Erythroblast (primary cell): ENCODE measurements at regions not wholly inside any gene's neighbourhood (a gene's known extent, or its start where the extent isn't known, plus 50 kb on each side); places are given as distances from the start of the nearest gene placed in this dataset.

Experiments
- DNase-seq, 2 experiments: peaks; one replicate each; lab custom pipeline; 2025; lab: John Stamatoyannopoulos, UW
- GATA1 ChIP-seq: IDR thresholded peaks from 2 replicates; pipeline ENCODE4 v1.6.1; 2011; ENCODE audit warnings: low read depth, mild to moderate bottlenecking, control low read depth, low read length, moderate library complexity
- POLR2A ChIP-seq: IDR thresholded peaks from 2 replicates; pipeline ENCODE4 v1.6.1; 2011; ENCODE audit warnings: mild to moderate bottlenecking, low read length

GRCh38 chr3:10555263-10555662 is 49.9 kb upstream of the ATP2B2 start:
- DNase-seq, result no peak

DNA sequence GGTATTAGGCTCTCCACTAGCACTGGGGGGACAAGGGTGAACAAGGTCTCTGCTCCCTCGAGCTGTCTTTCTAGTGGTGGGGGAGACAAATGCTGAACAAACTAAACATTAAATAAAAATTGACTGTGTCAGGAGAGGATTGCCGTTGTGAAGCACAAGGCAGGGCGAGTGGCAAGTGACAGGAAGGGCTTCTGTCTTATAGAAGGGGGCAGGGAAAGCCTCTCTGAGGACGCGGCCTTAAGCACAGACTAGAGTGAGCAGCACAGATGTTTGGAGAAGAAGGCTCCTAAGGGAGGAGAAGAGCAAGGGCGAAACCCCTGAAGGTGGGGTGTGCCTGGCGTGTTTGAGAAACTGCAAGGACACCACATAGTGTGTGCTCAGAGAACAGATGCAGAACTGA is 50.9 kb upstream of the ATP2B2 start:
- TF ChIP-seq POLR2A (no peak), GATA1 (no peak)
- no peak for DNase-seq

More at GRCh38 chr3:10555263-10555662, 49.9 kb upstream of the ATP2B2 start:
- TF ChIP-seq GATA1, result no peak
- TF ChIP-seq POLR2A, result no peak

- DNase-seq, result no peak
- TF ChIP-seq GATA1 (no peak), POLR2A (no peak)
Measured at GRCh38 chr3:10557250-10557649, 51.9 kb upstream of the ATP2B2 start.

- no peak for TF ChIP-seq POLR2A
- no peak for TF ChIP-seq GATA1
- no peak for DNase-seq
Measured at GRCh38 chr3:10557781-10558373, 52.5 kb upstream of the ATP2B2 start.

GRCh38 chr3:10558736-10559135 is 53.4 kb upstream of the ATP2B2 start:
- TF ChIP-seq GATA1 (no peak), POLR2A (no peak)
- no peak for DNase-seq

GRCh38 chr3:10560060-10560861 is 54.9 kb upstream of the ATP2B2 start:
- DNase-seq, result no peak
- no peak for TF ChIP-seq GATA1
- TF ChIP-seq POLR2A, result no peak

GRCh38 chr3:10561162-10561945 is 56.0 kb upstream of the ATP2B2 start:
- TF ChIP-seq POLR2A, result no peak
- TF ChIP-seq GATA1, result no peak
- DNase-seq, result no peak

DNA sequence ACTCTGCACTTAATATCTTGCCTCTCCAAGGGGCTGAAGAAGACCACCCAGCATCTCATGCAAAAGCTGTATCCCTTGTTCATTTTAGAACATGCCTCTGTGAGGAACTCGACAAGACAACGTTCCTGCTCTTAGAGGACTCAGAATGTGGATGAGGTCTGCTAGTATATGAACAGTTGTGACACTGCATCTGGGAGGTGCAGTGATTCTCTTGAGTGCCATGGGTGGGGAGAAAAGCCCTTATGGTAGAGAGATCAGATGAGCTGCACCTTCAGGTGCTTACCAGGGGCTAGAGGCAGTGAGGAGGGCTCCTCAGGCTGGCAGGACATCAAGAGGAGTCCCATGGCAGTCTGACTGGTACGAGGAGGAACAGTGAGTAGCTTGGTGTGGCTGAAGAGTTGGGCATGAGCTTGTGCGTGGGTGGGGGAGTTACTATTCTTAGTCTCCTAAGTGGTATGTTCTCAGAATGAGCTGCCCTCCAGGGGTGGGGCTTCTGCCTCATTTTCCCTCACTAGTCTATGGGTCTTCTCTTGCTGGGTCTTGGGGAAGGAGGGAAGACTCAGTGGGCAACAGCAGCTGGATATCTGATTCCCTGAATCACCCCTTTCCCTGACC is 56.7 kb upstream of the ATP2B2 start:
- DNase-seq, result no peak
- TF ChIP-seq POLR2A, result no peak
- no peak for TF ChIP-seq GATA1

DNA sequence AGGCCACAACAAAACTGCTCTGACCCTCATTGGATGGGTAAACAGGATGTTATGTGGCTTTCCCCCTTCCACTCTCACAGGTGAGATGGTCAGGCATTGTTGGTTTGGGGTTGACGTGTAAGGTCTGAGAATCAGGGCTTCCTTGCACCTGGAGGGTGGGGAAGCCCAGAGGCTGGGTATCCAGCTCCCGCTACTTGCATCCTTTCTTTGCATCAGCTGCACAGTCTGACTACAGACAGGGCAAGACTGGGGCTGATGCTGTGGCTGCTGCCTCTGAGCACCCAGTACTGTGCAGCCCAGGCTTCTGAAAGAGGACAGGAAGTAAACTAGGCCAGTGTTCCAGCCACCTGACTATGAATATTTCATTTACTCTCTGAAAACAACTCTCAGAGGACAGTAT is 58.0 kb upstream of the ATP2B2 start:
- DNase-seq, result no peak
- TF ChIP-seq GATA1 (no peak), POLR2A (no peak)

DNA sequence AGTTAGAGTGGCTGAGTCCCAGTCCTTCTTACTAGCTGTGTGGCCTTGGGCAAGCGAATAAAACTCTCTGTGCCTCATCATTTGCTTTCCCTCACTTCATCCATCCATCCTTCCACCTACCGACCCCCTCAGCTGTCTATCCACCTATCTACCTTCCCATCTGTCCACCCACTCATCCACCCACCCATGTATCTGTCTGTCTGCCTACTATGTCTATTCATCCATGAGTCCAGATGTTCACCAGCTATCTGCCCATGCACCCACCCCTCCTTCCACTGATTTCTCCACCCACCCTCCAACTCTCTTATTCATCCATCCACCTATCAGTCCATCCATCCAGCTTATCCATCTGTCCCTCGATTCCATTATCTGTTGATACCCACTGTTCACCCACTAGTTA is 60.4 kb upstream of the ATP2B2 start:
- TF ChIP-seq POLR2A (no peak), GATA1 (no peak)
- DNase-seq, result no peak

DNA sequence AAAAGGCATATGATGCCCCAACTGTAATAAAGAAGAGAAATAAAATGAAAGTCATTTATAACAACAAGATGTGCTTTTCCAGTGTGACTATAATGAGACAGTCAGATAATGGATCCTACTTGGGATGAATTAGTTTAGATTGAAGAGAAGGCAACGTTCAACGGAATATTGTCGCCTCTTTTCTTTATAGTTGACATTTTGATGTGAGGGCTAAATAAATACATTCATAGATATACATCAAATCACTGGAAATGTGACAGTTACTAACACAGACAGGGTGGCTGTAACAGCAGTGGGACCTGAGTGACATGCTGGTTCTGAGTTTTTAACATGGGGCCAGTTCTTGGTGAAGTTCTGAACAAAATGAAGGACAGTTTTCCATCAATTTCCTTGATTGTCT is 61.1 kb upstream of the ATP2B2 start:
- DNase-seq, result no peak
- no peak for TF ChIP-seq POLR2A
- no peak for TF ChIP-seq GATA1

DNA sequence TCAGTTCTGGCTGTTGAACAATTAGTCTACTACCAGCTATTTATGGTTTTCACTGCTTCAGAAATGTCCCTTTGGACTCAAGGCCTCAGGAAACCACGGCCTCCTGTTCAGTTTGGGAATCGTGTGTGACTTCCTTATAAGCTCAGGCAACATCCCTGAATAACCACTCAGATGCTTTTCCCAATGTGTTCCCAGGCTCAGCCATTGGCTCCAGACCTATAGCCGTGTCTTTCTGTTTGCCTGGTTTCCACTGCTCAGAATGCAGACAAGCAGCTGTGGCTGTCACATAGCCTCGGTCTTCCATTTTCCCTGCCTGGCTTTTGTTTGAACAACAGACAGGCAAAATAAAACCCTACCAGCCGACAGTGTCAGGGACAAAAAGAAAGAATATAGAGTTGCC is 63.2 kb upstream of the ATP2B2 start:
- no peak for DNase-seq
- TF ChIP-seq POLR2A (no peak), GATA1 (no peak)

GRCh38 chr3:10570196-10570946 is 65.0 kb upstream of the ATP2B2 start:
- TF ChIP-seq GATA1 (no peak), POLR2A (no peak)
- DNase-seq, result no peak
